HG03139 (cell line): ENCODE measurements at regions not wholly inside any gene's neighbourhood (a gene's known extent, or its start where the extent isn't known, plus 50 kb on each side); places are given as distances from the start of the nearest gene placed in this dataset.
A peak's percentile ranks its signal among the peaks of the same experiment; 100 is the strongest.
"Not testable (repeated sequence)": the region's sequence is repeated elsewhere in the genome, so short reads cannot be mapped to it uniquely, and the experiment has no call there.

Source experiments
- ATAC-seq: cut with Tn5 transposase; IDR thresholded peaks from one replicate; pipeline ENCODE4 v1.9.1; 2021; ENCODE audit not compliant: unreplicated experiment

DNA sequence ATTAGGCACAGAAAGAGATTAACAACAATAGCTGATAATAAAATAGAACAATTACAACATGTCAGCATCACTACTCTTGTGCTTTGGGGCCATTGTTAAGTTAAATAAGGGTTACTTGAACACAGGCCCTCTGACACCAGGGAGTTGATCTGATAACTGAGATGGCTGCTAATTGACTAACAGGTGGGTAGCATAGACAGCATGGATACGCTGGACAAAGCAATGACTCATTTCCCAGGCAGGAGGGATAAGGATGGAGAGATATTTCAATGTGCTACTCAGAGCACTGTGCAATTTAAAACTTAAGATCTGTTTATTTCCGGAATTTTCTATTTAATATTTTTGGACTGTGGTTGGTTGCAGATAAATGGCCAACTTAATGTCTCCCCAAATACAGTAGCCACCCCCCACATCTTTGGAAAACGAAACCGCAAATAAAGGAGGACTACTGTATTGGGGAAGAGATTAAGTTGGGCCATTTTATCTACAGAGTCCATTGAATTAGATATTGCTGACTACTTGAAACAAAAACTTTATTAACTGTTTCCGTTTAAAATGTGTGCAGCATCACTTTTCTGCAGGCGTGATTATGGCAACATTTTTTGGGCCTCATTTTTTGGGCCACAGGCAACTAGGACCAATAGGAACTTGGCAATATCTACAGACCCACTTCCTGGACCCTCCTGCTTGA is 200.6 kb upstream of the KLF3 start:
- ATAC-seq = no peak

DNA sequence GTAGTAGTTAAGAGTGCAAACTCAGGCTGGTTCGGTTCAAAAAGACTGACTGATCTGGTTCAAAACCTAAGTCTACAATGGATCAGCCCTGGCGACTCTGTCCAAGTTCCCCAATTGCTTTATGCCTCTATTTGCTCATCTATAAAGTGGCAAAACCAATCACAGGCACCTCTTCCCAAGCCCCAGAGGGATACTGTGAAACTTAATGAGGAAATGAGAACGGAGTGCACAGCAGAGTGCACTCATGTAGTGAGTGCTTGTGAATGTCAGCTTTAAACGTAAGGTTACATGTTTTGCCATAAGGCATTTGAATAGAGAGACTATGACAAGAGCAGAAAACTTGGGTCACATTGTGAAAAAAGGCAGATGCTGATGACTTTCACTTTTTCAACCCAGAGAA is 199.7 kb upstream of the KLF3 start:
- ATAC-seq = no peak

GRCh38 chr4:38466401-38466800 is 197.6 kb upstream of the KLF3 start:
- no peak for ATAC-seq

DNA sequence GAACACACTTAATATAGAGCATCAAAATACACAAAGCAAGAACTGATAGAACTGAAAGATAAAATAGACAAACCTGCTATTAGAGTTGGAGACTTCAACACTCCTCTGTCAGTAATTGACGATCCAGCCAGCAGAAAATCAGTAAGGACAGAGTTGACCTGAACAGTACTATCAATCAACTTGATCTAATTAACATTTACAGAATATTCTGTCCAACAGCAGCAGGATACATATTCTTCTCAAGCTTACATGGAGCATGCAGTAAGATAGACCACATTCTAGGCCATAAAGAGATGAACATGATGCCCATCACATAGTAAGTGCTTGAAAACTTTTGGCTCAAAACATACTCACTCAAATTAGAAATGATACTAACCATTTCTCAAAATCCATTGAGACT is 196.7 kb upstream of the KLF3 start:
- ATAC-seq = no peak

- no peak for ATAC-seq
These were observed 195.6 kb upstream of the KLF3 start for GRCh38 chr4:38468339-38468866.

DNA sequence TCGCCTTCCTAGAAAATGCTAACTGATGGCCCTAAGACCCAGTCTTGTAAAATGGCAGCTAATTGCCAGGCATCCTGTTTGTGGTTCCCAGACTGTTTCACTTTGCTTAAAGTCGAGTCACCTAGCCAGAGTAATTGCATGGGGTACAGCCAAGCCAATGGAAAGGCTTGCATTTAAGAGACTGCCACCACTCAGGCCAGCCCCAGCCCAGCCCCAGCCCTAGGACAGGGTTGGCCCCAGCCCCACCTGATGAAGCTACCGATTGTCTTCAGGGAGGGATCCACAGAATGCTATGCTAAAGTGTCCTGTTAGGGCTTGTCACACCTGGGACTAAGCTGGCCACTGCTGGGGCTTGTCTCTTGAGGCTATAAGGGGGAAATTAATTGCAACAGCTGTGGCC is 194.6 kb upstream of the KLF3 start:
- no peak for ATAC-seq

- ATAC-seq = no peak
These were observed 193.2 kb upstream of the KLF3 start for GRCh38 chr4:38470735-38471262.

DNA sequence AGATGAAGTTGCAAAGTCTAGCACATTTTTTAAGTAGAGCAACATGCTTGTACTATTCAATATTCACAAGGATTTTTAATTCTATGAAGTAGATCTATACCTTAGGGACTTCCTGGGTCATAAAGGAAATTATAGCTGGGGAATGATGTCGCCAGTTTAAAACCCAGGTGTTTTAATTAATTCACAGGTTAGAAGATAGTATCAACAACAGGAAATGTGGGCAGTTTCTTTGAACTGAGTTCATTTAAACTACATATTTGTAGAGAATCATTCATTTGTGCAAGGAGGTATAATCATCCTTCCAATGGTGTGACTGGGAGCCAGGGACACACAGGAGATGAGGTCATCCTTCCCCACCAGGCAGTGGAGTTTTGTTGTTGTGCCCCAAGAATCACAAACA is 181.3 kb upstream of the KLF3 start:
- no peak for ATAC-seq

DNA sequence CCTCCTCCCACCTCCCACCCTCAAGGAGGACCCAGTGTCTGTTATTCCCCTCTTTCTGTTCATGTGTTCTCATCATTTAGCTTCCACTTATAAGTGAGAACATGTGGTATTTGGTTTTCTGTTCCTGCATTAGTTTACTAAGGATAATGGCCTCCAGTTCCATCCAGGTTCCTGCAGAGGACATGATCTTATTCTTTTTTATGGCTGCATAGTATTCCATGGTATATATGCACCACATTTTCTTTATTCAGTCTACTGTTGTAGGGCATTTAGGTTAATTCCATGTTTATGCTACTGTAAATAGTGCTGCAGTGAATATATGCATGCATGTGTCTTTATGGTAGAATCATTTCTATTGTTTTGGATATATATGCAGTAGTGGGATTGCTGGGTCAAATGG is 180.4 kb upstream of the KLF3 start:
- not testable (repeated sequence) for ATAC-seq

- ATAC-seq = no peak
These were observed 174.8 kb upstream of the KLF3 start for GRCh38 chr4:38489011-38489861.

- ATAC-seq = no peak
These were observed 173.9 kb upstream of the KLF3 start for GRCh38 chr4:38489924-38490639.

DNA sequence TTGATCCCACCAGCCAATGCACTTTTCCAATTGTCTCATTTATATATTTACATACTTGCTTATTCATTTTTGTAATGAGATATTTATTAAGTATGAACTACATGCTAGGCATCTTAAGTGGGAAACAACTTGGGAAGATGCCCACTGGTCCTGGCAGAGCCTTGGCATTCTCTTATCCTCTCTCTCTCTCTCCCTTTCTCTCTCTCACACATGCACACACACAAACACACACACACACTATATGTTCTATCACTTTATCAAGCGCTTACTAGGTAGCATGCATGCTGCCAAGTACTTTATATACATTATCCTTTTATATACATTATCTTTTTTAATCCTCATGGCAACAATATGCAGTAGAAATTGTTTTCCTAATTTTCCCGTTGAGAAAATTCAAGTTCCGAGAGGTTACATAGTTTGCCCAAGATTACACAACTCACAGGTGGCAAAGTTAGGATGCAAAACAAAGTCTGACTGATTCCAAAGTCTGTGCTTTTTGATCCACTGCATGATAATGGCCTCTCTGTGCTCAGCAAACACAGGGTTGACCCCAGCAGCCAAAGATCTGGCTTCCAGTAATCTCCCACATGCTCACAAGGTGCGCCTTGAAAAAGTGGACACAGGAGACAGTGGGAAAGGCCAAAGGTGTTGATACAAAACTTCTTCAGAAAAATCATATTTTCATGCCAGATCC is 173.1 kb upstream of the KLF3 start:
- no peak for ATAC-seq

DNA sequence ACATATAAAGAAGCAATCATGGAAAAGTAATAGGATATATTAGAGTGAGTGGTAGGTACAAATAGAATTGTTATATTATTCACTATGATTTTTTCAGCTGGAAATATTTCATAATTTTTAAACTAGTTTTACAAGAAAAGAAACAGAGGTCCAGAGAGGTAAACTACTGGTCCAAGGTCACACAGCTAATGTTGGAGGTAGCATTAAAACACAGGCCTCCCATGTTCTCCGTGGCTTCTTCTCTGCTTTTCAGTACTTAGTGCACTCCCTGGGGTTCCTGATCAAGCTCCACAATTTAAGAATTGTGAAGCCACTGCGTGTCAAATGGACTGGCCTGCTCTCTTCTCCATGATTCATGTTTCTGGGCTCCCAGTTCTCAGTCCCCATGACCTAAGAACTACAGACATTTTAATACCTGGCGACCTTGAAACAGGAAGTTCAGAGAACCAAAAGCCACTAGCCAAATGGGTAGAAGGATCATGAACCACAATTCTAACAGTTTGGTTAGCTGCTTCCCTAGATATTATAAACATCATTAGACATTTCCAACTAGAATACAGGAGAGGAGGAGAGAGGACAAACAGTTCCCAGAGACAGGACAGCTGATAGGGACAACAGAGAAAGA is 172.0 kb upstream of the KLF3 start:
- ATAC-seq = no peak

DNA sequence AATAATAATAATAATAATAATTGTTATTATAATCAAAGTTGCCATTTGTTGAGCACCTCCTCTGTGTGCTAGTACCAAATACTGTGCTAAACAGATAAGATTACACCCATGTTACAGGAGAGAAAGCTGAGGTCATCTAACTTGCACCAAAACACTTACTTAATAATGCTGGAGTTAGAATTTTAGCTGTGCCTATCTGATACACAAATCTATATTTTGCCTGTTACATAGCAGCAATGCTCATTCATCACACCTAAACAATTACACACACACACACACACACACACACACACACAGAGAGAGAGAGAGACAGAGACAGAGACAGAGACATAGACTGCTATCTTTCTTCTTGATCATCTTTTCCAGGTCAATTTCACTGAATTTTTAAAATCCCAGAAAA is 170.9 kb upstream of the KLF3 start:
- no peak for ATAC-seq

DNA sequence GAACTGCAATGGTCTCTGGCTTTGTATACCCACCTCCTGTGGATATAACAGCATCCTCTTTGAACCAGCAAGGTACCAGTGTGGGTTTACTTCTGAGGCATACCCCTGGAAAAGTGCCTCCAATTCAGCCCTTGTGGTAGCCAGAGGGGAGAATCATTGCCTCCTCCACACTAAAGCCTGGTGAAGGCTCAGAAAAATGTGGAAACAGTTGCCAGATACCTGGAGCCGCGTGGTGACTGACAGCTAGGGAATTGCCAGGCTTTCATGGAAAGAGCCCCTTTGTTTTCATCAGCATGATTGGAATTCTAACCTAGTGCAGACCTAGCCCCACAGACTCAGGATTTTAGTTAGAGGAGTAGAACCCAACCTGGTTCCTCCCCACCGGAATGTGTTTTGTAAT is 168.6 kb upstream of the KLF3 start:
- ATAC-seq = no peak

DNA sequence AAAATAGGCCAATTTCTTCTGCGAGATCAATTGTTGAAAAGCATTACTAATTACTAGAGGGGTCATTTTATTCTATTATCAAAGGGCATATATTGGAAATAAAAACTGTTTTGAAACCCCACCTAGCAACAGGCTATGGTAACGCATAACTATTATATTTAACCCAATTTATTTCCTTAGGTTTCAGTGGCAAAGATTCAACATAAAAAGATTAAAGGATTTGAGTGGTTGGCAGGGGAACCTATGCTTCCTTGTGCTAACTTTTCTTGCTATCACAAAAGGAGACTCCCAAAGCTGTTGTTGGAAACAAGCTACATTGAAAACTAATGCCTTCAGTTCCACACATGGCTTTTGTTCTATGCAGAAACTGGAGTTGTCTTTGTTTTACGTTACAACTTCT is 166.9 kb upstream of the KLF3 start:
- ATAC-seq = no peak

DNA sequence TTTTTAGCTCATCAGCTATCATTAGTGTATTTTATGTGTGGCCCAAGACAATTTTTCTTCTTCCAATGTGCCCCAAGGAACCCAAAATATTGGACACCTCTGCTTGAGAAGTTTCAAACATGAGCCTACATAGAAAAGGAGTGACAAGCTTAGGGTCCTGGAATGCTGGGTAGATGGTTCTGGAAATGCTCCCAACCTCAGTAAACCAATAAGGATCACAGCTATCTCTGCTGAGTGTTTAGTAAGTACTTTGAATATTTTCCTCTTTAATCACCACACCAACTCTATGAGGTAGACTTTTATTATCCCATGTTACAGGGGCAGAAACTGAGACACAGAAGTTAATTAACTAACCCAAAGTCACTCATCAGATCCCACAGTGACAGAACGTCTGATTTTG is 164.9 kb upstream of the KLF3 start:
- no peak for ATAC-seq

- ATAC-seq = no peak
These were observed 163.6 kb upstream of the KLF3 start for GRCh38 chr4:38500433-38500832.

- ATAC-seq = no peak
These were observed 162.3 kb upstream of the KLF3 start for GRCh38 chr4:38501698-38502097.

- peak; percentile 87 for ATAC-seq
These were observed 160.2 kb upstream of the KLF3 start for GRCh38 chr4:38503689-38504395.
